ENCODE measurements at regions not wholly inside any gene's neighbourhood (a gene's known extent, or its start where the extent isn't known, plus 50 kb on each side); places are given as distances from the start of the nearest gene placed in this dataset.

DNA sequence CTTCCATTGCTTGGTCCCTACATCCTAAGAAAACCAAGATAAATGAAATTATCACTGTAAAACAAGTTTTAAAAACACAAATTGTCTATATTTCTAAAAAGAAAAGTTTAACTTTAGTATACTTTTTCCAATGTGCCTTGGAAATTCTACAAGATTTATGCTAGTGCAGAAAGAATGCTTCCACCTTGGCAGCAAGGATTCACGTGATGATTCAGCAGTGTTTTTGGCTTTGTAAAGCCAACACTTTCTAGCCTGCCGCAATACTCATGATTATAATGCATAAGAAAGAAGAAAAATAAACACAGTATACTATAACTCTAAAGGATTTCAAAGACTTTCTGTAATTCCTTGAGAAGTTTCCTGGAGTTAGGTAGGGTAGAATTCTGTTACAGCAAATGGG lies 442.7 kb downstream of the TENT5A start:
- no peaks in the 10 kb centered on the region for H3K4me1 ChIP-seq
- H3K27me3 ChIP-seq: no peaks in the 10 kb centered on the region
- WGBS, 5 donors: 75 to 94% (median 88%) methylated on average over 2 of the region's 2 CpGs
- H3K27ac ChIP-seq: no peak overlapping the region
- no peak overlapping the region for H3K4me3 ChIP-seq
- no peak for DNase-seq
- TF ChIP-seq POLR2AphosphoS5 (IDR thresholded peaks at IDR 0.05) (no peak), EP300 (IDR thresholded peaks at IDR 0.05) (no peak), POLR2A (IDR thresholded peaks at IDR 0.05) (no peak)
- TF ChIP-seq, protein P1, sequence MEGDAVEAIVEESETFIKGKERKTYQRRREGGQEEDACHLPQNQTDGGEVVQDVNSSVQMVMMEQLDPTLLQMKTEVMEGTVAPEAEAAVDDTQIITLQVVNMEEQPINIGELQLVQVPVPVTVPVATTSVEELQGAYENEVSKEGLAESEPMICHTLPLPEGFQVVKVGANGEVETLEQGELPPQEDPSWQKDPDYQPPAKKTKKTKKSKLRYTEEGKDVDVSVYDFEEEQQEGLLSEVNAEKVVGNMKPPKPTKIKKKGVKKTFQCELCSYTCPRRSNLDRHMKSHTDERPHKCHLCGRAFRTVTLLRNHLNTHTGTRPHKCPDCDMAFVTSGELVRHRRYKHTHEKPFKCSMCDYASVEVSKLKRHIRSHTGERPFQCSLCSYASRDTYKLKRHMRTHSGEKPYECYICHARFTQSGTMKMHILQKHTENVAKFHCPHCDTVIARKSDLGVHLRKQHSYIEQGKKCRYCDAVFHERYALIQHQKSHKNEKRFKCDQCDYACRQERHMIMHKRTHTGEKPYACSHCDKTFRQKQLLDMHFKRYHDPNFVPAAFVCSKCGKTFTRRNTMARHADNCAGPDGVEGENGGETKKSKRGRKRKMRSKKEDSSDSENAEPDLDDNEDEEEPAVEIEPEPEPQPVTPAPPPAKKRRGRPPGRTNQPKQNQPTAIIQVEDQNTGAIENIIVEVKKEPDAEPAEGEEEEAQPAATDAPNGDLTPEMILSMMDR (IDR thresholded peaks at IDR 0.05): no peak
- no peaks in the 10 kb centered on the region for H3K36me3 ChIP-seq
- intact Hi-C loops (cut with DNase I; ENCODE audit: low total_unique reads): no loop called here
- H3K9me3 ChIP-seq: peaks cover 0 to 16% (median 11%) of the 10 kb centered on the region in 4 donors

GRCh38 chr6:81308577-81309279 lies 443.8 kb downstream of the TENT5A start:
- no peak for DNase-seq
- TF ChIP-seq POLR2AphosphoS5 (IDR thresholded peaks at IDR 0.05): no peak
- TF ChIP-seq, protein P1 (IDR thresholded peaks at IDR 0.05): no peak
- TF ChIP-seq POLR2A (IDR thresholded peaks at IDR 0.05): no peak
- no peak for TF ChIP-seq EP300 (IDR thresholded peaks at IDR 0.05)
- Histone ChIP-seq H3K4me1 (no peaks in the 10 kb centered on the region), H3K27me3 (no peaks in the 10 kb centered on the region), H3K4me3 (no peak overlapping the region), H3K9me3 (peaks cover 0 to 5% (median 2%) of the 10 kb centered on the region in 4 donors), H3K27ac (no peak overlapping the region), H3K36me3 (no peaks in the 10 kb centered on the region)
- intact Hi-C loops (cut with DNase I; ENCODE audit: low total_unique reads): no loop called here
- 88 to 95% (median 93%) methylated on average over 6 of the region's 6 CpGs for WGBS, 5 donors

DNA sequence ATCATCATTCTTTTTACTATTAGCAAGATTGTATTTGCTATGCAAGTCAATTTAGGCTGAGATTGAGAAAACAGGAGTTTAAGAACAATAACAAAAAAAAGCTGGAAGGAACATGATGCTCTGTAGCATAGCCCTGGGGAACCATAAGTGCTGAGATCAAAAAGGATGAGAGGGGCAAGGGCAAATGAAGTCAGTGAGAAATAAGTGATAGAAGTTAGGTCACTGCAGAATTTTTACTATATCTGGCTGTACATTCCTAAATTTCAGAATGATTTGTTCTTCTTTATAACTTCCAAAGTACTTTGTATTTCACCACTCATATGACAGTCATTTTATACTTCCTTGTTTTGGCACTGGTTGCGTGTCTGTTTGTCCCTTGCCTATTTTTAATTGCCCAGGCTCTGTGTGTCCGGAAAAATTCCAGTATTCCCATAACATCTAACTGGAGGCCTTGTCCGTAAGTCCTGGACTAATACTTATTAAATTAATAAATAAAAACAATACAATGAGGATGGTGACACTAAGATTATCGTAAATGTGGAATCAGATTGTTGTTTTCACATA lies 444.7 kb downstream of the TENT5A start:
- no peak overlapping the region for H3K4me3 ChIP-seq
- TF ChIP-seq EP300 (IDR thresholded peaks at IDR 0.05) (no peak), POLR2AphosphoS5 (IDR thresholded peaks at IDR 0.05) (no peak), POLR2A (IDR thresholded peaks at IDR 0.05) (no peak)
- TF ChIP-seq, protein P1 (IDR thresholded peaks at IDR 0.05): no peak
- H3K36me3 ChIP-seq: no peaks in the 10 kb centered on the region
- H3K4me1 ChIP-seq: no peaks in the 10 kb centered on the region
- H3K27ac ChIP-seq: no peak overlapping the region
- intact Hi-C loops (cut with DNase I; ENCODE audit: low total_unique reads): no loop called here
- H3K27me3 ChIP-seq: no peaks in the 10 kb centered on the region
- no peaks in the 10 kb centered on the region for H3K9me3 ChIP-seq
- 88 to 94% (median 93%) methylated on average over 4 of the region's 4 CpGs for WGBS, 5 donors
- DNase-seq: no peak

GRCh38 chr6:81304466-81304865 lies 448.0 kb downstream of the TENT5A start:
- no peak overlapping the region for H3K4me3 ChIP-seq
- intact Hi-C loops (cut with DNase I; ENCODE audit: low total_unique reads): no loop called here
- TF ChIP-seq, protein P1 (IDR thresholded peaks at IDR 0.05): no peak
- TF ChIP-seq EP300 (IDR thresholded peaks at IDR 0.05) (no peak), POLR2AphosphoS5 (IDR thresholded peaks at IDR 0.05) (no peak), POLR2A (IDR thresholded peaks at IDR 0.05) (no peak)
- H3K9me3 ChIP-seq: no peaks in the 10 kb centered on the region
- no peaks in the 10 kb centered on the region for H3K36me3 ChIP-seq
- no peaks in the 10 kb centered on the region for H3K27me3 ChIP-seq
- no peaks in the 10 kb centered on the region for H3K4me1 ChIP-seq
- DNase-seq: no peak
- 33 to 47% (median 41%) methylated on average over 1 of the region's 1 CpG for WGBS, 5 donors
- no peak overlapping the region for H3K27ac ChIP-seq

All from stomach (tissue), 8 donors.